ENCODE measurements at regions not wholly inside any gene's neighbourhood (a gene's known extent, or its start where the extent isn't known, plus 50 kb on each side); places are given as distances from the start of the nearest gene placed in this dataset.

GRCh38 chr7:101693498-101694091, 64.5 kb upstream of the MYL10 start:
- DNase-seq (ENCODE audit: low read depth), result no peak
- FAIRE-seq, result no peak
- Histone ChIP-seq H3K36me3 (ENCODE audit: control insufficient read depth, insufficient read depth, low read length) (no peaks in the 10 kb centered on the region), H3K27me3 (ENCODE audit: control insufficient read depth, insufficient read depth, low read length) (no peaks in the 10 kb centered on the region), H3K4me3 (ENCODE audit: low read depth, low read length) (no peak overlapping the region)
- TF ChIP-seq, protein P1, sequence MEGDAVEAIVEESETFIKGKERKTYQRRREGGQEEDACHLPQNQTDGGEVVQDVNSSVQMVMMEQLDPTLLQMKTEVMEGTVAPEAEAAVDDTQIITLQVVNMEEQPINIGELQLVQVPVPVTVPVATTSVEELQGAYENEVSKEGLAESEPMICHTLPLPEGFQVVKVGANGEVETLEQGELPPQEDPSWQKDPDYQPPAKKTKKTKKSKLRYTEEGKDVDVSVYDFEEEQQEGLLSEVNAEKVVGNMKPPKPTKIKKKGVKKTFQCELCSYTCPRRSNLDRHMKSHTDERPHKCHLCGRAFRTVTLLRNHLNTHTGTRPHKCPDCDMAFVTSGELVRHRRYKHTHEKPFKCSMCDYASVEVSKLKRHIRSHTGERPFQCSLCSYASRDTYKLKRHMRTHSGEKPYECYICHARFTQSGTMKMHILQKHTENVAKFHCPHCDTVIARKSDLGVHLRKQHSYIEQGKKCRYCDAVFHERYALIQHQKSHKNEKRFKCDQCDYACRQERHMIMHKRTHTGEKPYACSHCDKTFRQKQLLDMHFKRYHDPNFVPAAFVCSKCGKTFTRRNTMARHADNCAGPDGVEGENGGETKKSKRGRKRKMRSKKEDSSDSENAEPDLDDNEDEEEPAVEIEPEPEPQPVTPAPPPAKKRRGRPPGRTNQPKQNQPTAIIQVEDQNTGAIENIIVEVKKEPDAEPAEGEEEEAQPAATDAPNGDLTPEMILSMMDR (IDR thresholded peaks at IDR 0.05; ENCODE audit: insufficient read depth, low read length, severe bottlenecking), result no peak

DNA sequence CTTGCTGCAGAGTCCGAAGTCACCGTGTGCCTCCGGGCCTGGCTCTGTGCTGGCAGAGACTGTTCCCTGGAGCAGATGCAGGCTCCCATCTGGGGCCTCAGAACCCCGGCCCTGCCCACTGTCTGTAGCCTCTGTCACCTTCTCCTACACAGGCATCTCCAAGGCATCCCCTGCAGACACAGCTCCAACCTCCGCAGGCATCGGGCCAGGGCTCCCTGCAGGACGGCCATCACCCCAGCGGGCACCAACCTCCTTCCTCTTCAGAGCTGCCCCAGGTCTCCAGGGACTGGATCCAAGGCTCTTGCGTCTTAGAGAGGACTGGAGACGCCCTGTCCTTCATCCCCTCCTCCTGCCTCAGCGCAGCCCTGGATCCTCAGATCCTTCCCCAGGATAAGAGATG, 69.9 kb upstream of the MYL10 start:
- TF ChIP-seq, protein P1 (IDR thresholded peaks at IDR 0.05; ENCODE audit: insufficient read depth, low read length, severe bottlenecking), result no peak
- DNase-seq (ENCODE audit: low read depth) (no peak), FAIRE-seq (no peak)
- H3K36me3 ChIP-seq (ENCODE audit: control insufficient read depth, insufficient read depth, low read length), result no peaks in the 10 kb centered on the region
- no peaks in the 10 kb centered on the region for H3K27me3 ChIP-seq (ENCODE audit: control insufficient read depth, insufficient read depth, low read length)
- no peak overlapping the region for H3K4me3 ChIP-seq (ENCODE audit: low read depth, low read length)

DNA sequence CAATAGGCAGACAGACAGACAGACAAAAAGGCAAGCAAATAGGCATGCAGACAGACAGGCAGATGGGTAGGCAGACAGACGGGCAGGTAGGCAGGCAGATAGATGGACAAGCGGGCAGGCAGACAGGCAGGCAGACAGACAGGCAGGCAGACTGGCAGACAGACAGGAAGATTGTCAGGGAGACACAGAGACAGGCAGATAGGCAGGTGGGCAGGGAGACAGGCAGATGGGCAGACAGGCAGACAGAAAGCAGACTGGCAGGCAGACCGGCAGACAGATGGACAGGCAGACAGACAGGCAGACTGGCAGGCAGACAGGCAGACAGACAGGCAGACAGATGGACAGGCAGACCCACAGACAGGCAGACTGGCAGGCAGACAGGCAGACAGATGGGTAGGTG, 70.3 kb upstream of the MYL10 start:
- no peak for FAIRE-seq
- H3K27me3 ChIP-seq (ENCODE audit: control insufficient read depth, insufficient read depth, low read length), result no peaks in the 10 kb centered on the region
- H3K36me3 ChIP-seq (ENCODE audit: control insufficient read depth, insufficient read depth, low read length), result no peaks in the 10 kb centered on the region
- no peak overlapping the region for H3K4me3 ChIP-seq (ENCODE audit: low read depth, low read length)
- no peak for DNase-seq (ENCODE audit: low read depth)
- TF ChIP-seq, protein P1 (IDR thresholded peaks at IDR 0.05; ENCODE audit: insufficient read depth, low read length, severe bottlenecking), result no peak

- no peaks in the 10 kb centered on the region for H3K36me3 ChIP-seq (ENCODE audit: control insufficient read depth, insufficient read depth, low read length)
- no peak overlapping the region for H3K4me3 ChIP-seq (ENCODE audit: low read depth, low read length)
- FAIRE-seq (no peak), DNase-seq (ENCODE audit: low read depth) (no peak)
- H3K27me3 ChIP-seq (ENCODE audit: control insufficient read depth, insufficient read depth, low read length), result no peaks in the 10 kb centered on the region
- TF ChIP-seq, protein P1 (IDR thresholded peaks at IDR 0.05; ENCODE audit: insufficient read depth, low read length, severe bottlenecking), result no peak
Observed at GRCh38 chr7:101699881-101700823, 71.1 kb upstream of the MYL10 start.

DNA sequence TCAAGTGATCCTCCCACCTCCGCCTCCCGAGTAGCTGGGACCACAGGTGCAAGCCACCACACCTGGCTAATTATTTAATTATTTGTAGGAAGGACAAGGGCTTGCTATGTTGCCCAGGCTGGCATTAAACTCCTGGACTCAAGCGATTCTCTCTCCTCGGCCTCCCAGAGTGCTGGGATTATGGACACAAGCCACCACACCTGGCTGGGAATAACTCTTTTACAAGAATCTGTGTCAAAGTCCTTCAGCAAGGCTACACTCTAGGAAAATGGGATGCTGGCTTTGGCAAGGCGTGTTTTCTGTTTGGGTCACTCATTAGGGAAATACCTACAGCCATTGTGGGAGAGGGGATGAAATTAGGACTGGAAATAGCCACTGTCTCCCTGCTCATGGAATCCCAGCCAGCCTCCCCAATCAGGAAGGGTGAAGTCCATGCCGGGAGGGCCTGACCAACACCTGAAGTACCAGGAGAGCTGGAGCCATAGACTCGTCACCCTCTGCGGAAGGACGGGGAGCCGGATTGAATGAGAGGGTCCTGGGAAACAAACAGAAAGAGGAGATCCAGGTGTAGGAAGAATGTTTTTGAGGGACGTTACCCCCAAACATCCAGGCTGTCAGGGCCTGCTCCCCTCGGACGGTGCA, 72.2 kb upstream of the MYL10 start:
- TF ChIP-seq, protein P1 (IDR thresholded peaks at IDR 0.05; ENCODE audit: insufficient read depth, low read length, severe bottlenecking), result no peak
- no peak for DNase-seq (ENCODE audit: low read depth)
- no peak for FAIRE-seq
- Histone ChIP-seq H3K36me3 (ENCODE audit: control insufficient read depth, insufficient read depth, low read length) (no peaks in the 10 kb centered on the region), H3K4me3 (ENCODE audit: low read depth, low read length) (no peak overlapping the region), H3K27me3 (ENCODE audit: control insufficient read depth, insufficient read depth, low read length) (no peaks in the 10 kb centered on the region)

Measured in bronchial epithelial cell (primary cell).